ENCODE measurements at regions not wholly inside any gene's neighbourhood (a gene's known extent, or its start where the extent isn't known, plus 50 kb on each side); places are given as distances from the start of the nearest gene placed in this dataset.

DNA sequence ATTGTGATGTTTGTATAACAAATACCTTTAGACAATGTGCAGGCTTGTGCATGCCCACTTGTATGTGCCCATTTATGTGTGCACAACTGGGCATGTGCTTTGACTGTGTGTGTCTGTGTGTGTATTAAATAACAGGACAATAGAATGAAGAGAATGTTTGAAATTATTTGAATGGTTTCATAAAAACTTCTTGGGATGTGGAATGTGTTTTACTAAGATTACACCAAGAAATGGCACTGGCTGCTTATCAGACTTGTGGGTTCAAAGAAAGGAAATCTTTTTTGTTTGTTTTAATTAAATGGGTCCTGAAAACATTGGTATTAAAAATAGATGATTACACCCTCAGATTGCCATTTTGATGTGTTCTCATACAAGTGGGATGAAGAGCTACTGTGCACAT is 191.6 kb upstream of the CCN2 start:
- no peak overlapping the region for H3K56ac ChIP-seq (replicated peaks; ENCODE audit: insufficient read length, low read depth, low read length)
- H2BK5ac ChIP-seq (ENCODE audit: low read depth, low read length), result no peak overlapping the region
- no peaks in the 10 kb centered on the region for H3K23me2 ChIP-seq (ENCODE audit: low read depth, low read length)
- H3K23ac ChIP-seq (ENCODE audit: insufficient read length), result no peak overlapping the region
- ChIA-PET CTCF (ENCODE audit: partially characterized antibody) (interaction anchor here (1.0 to 1.5 kb wide), 5 partner anchors 9 to 187 kb away, joined by 3 to 4 read pairs (median 3); no protein-coding TSS in a partner anchor), POLR2A (ENCODE audit: partially characterized antibody) (interaction anchor here (1.4 kb wide), 2 partner anchors 191 to 193 kb away, joined by 3 read pairs; partner anchors contain the start of gene CCN2)
- H4K5ac ChIP-seq (ENCODE audit: insufficient read length, low read depth, low read length), result no peak overlapping the region
- H3K27me3 ChIP-seq (replicated peaks in 1 of 4; ENCODE audit: control insufficient read depth in 3 of 4, extremely low read depth in 1 of 4, insufficient read depth in 3 of 4, low read length in 3 of 4), result no peaks in the 10 kb centered on the region; a peak in 1 of 7 replicates
- H4K8ac ChIP-seq (ENCODE audit: extremely low read depth, insufficient read depth, low read length), result no peak overlapping the region
- H2BK12ac ChIP-seq (ENCODE audit: low read depth, low read length), result no peak overlapping the region
- DNase-seq (ENCODE audit: low read depth in 1 of 2, low spot score in 2 of 2) (no peak), FAIRE-seq (no peak)
- no peak overlapping the region for H3K27ac ChIP-seq (ENCODE audit: low read depth, low read length)
- no peak overlapping the region for H3K9ac ChIP-seq (replicated peaks in 1 of 4; ENCODE audit: extremely low read depth in 1 of 4, low read depth in 3 of 4, low read length in 3 of 4)
- no peaks in the 10 kb centered on the region for H3K36me3 ChIP-seq (ENCODE audit: control insufficient read depth in 2 of 4, insufficient read depth in 4 of 4, low read length in 3 of 4)
- H3K79me2 ChIP-seq (ENCODE audit: control insufficient read depth in 1 of 2, insufficient read depth in 2 of 2, low read length in 2 of 2), result no peaks in the 10 kb centered on the region
- H3K4me1 ChIP-seq (replicated peaks in 1 of 4; ENCODE audit: control insufficient read depth in 3 of 4, insufficient read depth in 4 of 4, low read length in 3 of 4), result peaks cover 0 to 4% (median 1%) of the 10 kb centered on the region in 4 experiments; a peak in 1 of 7 replicates
- H3K79me1 ChIP-seq (ENCODE audit: low read depth, low read length), result no peaks in the 10 kb centered on the region
- H4K20me1 ChIP-seq (replicated peaks in 1 of 2; ENCODE audit: control insufficient read depth in 1 of 2, insufficient read depth in 2 of 2, low read length in 2 of 2), result no peaks in the 10 kb centered on the region
- H2AFZ ChIP-seq (ENCODE audit: low read length), result no peak overlapping the region
- H4K91ac ChIP-seq (replicated peaks; ENCODE audit: insufficient read length, low read length), result no peak overlapping the region
- H2BK15ac ChIP-seq (ENCODE audit: low read length), result no peak overlapping the region
- H2BK20ac ChIP-seq (ENCODE audit: low read length), result no peak overlapping the region
- H2AK5ac ChIP-seq (ENCODE audit: low read depth, low read length), result no peak overlapping the region
- no peaks in the 10 kb centered on the region for H3K9me3 ChIP-seq (ENCODE audit: insufficient read depth in 2 of 2, low read depth in 1 of 2, low read length in 1 of 2)
- H3K18ac ChIP-seq (ENCODE audit: extremely low read depth, low read length), result no peak overlapping the region
- no peak overlapping the region for H3K4me2 ChIP-seq (ENCODE audit: insufficient read depth in 1 of 2, low read depth in 2 of 2, low read length in 2 of 2)
- H3K4me3 ChIP-seq (ENCODE audit: extremely low read depth in 1 of 4, insufficient read depth in 2 of 4, low read depth in 3 of 4, low read length in 4 of 4), result no peak overlapping the region
- no peak overlapping the region for H2BK120ac ChIP-seq (replicated peaks; ENCODE audit: low read depth, low read length)
- no peak overlapping the region for H3K14ac ChIP-seq (ENCODE audit: insufficient read length)
- H3K4ac ChIP-seq (replicated peaks; ENCODE audit: insufficient read length, low read depth, low read length), result no peak overlapping the region
- TF ChIP-seq, protein P1, sequence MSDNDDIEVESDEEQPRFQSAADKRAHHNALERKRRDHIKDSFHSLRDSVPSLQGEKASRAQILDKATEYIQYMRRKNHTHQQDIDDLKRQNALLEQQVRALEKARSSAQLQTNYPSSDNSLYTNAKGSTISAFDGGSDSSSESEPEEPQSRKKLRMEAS (IDR thresholded peaks at IDR 0.05), result no peak
- TF ChIP-seq, protein P2, sequence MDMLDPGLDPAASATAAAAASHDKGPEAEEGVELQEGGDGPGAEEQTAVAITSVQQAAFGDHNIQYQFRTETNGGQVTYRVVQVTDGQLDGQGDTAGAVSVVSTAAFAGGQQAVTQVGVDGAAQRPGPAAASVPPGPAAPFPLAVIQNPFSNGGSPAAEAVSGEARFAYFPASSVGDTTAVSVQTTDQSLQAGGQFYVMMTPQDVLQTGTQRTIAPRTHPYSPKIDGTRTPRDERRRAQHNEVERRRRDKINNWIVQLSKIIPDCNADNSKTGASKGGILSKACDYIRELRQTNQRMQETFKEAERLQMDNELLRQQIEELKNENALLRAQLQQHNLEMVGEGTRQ (IDR thresholded peaks at IDR 0.05; ENCODE audit: low read length), result no peak
- no peak for TF ChIP-seq HDAC2 (IDR thresholded peaks at IDR 0.05; ENCODE audit: borderline replicate concordance in 1 of 2, low read depth in 2 of 2, low read length in 2 of 2)
- TF ChIP-seq CBX5 (IDR thresholded peaks at IDR 0.05; ENCODE audit: low read depth, low read length), result no peak
- no peak for TF ChIP-seq SAP30 (IDR thresholded peaks at IDR 0.05; ENCODE audit: insufficient read depth, insufficient replicate concordance, low read length)
- no peak for TF ChIP-seq JUN (IDR thresholded peaks at IDR 0.05; ENCODE audit: low read depth, low read length)

Measured in H1 (cell line).